Osteocyte (in vitro differentiated cells): ENCODE measurements at regions not wholly inside any gene's neighbourhood (a gene's known extent, or its start where the extent isn't known, plus 50 kb on each side); places are given as distances from the start of the nearest gene placed in this dataset.

ENCODE experiments used
- DNase-seq: peaks from one replicate; pipeline ENCODE4 v3.0.0; 2021; ENCODE audit warnings: mixed read lengths; ENCODE audit not compliant: unreplicated experiment; ENCODE audit errors: extremely low spot score
- H3K27ac Mint-ChIP-seq: one replicate; pipeline ENCODE4 v1.8.0; 2021; ENCODE audit warnings: mild to moderate bottlenecking, mixed read lengths; ENCODE audit not compliant: unreplicated experiment
- H3K27me3 Mint-ChIP-seq: one replicate; pipeline ENCODE4 v1.8.0; 2021; ENCODE audit warnings: mixed read lengths; ENCODE audit not compliant: unreplicated experiment
- H3K36me3 Mint-ChIP-seq: one replicate; pipeline ENCODE4 v1.8.0; 2021; ENCODE audit warnings: mixed read lengths; ENCODE audit not compliant: unreplicated experiment
- H3K4me1 Mint-ChIP-seq: one replicate; pipeline ENCODE4 v1.8.0; 2021; ENCODE audit warnings: mixed read lengths; ENCODE audit not compliant: unreplicated experiment
- H3K4me3 Mint-ChIP-seq: one replicate; pipeline ENCODE4 v1.8.0; 2021; ENCODE audit warnings: mild to moderate bottlenecking, moderate library complexity, mixed read lengths; ENCODE audit not compliant: unreplicated experiment
- H3K9me3 Mint-ChIP-seq: one replicate; pipeline ENCODE4 v1.8.0; 2021; ENCODE audit warnings: mixed read lengths; ENCODE audit not compliant: unreplicated experiment
- TF ChIP-seq, protein P1 (sequence below): fragments of 200-600 bp; sonication (generic); IDR thresholded peaks from 2 replicates; pipeline ENCODE4 v1.5.0; 2021; ENCODE audit warnings: antibody characterized with exemption, mild to moderate bottlenecking, moderate library complexity

DNA sequence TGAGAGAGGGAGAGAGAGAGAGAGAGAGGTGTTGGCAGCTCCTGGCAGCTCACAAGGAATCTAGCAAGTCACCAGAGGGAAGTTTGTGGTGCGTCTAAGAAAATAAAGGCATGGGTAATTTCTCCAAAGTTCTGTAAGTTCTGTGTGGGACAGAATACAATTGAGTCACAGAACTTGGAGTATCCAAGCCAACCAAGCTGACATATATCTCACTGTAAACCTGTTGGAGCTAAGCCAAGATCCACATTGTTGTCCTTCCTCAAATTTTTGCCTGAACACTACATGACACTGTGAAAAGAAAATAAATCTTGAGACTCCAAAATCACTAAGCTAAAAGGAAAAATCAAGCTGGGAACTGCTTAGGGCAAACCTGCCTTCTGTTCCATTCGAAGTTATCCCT, 436.7 kb downstream of the MEI4 start:
- Mint-ChIP-seq H3K36me3 (no peaks in the 10 kb centered on the region), H3K4me1 (peaks cover 8% of the 10 kb centered on the region), H3K9me3 (no peaks in the 10 kb centered on the region), H3K27ac (no peak overlapping the region), H3K27me3 (no peaks in the 10 kb centered on the region), H3K4me3 (no peak overlapping the region)
- no peak for DNase-seq
- TF ChIP-seq, protein P1, sequence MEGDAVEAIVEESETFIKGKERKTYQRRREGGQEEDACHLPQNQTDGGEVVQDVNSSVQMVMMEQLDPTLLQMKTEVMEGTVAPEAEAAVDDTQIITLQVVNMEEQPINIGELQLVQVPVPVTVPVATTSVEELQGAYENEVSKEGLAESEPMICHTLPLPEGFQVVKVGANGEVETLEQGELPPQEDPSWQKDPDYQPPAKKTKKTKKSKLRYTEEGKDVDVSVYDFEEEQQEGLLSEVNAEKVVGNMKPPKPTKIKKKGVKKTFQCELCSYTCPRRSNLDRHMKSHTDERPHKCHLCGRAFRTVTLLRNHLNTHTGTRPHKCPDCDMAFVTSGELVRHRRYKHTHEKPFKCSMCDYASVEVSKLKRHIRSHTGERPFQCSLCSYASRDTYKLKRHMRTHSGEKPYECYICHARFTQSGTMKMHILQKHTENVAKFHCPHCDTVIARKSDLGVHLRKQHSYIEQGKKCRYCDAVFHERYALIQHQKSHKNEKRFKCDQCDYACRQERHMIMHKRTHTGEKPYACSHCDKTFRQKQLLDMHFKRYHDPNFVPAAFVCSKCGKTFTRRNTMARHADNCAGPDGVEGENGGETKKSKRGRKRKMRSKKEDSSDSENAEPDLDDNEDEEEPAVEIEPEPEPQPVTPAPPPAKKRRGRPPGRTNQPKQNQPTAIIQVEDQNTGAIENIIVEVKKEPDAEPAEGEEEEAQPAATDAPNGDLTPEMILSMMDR, result no peak

DNA sequence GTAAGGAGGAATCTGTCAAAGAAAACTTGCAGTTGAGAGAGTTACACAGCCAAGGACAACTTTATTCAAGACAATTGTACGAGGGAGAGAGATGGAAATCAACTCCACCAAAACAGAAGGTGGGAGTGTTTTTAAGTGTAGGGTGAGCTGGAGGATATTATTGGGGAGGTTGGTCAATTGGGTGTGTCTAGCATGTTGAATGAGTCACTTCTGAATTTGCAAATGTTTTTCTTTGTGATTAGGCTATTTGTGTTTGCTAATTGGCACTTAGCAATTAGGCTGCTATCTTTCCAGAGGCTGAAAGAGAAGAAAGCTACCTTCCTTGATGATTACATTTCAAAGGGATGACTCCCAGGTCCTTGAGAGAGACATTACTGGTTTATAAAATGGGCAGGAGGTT, 441.1 kb downstream of the MEI4 start:
- DNase-seq, result no peak
- no peak overlapping the region for H3K4me3 Mint-ChIP-seq
- no peaks in the 10 kb centered on the region for H3K9me3 Mint-ChIP-seq
- TF ChIP-seq, protein P1, result no peak
- peaks cover 8% of the 10 kb centered on the region for H3K4me1 Mint-ChIP-seq
- no peaks in the 10 kb centered on the region for H3K36me3 Mint-ChIP-seq
- H3K27ac Mint-ChIP-seq, result no peak overlapping the region
- no peaks in the 10 kb centered on the region for H3K27me3 Mint-ChIP-seq

DNA sequence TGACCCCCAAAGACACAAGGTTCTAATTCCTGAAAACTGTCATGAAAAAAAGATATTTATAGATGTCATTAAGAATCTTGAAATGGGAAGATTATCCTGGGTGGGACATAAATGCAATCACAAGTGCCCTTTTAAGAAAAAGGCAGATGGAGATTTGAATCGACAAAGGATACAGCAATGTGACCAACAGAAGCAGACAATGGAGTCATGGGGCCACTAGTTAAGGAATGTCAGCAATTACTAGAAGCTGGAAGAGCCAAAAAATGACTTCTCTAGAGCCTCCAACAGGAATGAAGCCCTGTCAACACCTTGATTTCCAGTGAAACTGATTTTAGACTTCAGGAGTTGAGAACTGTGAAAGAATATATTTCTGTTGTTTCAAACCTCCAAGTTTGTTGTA, 448.5 kb downstream of the MEI4 start:
- TF ChIP-seq, protein P1, result no peak
- no peak overlapping the region for H3K27ac Mint-ChIP-seq
- no peak for DNase-seq
- no peaks in the 10 kb centered on the region for H3K27me3 Mint-ChIP-seq
- no peak overlapping the region for H3K4me3 Mint-ChIP-seq
- H3K9me3 Mint-ChIP-seq, result peaks cover 4% of the 10 kb centered on the region
- no peaks in the 10 kb centered on the region for H3K36me3 Mint-ChIP-seq
- no peaks in the 10 kb centered on the region for H3K4me1 Mint-ChIP-seq

DNA sequence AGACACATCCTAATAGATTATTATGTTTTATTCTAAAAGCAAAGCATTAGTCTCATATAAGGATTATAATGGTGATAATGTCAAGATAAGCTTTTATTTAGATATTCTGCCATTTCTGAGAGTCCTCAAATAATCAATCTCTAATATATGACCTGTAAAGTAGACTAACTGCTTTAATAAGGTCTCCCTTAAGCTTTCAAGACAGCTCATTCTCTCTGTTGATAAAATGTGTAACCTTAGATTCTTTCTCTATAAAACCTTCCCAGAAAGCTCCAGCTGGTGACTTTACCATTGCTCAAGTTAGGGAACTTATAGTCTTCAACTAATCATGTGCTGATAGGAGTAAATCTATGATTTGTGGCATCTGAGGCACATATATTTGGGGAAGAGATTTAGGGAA, 457.8 kb downstream of the MEI4 start:
- TF ChIP-seq, protein P1, result no peak
- Mint-ChIP-seq H3K4me3 (no peak overlapping the region), H3K9me3 (peaks cover 13% of the 10 kb centered on the region), H3K27me3 (no peaks in the 10 kb centered on the region), H3K36me3 (no peaks in the 10 kb centered on the region), H3K4me1 (no peaks in the 10 kb centered on the region), H3K27ac (no peak overlapping the region)
- no peak for DNase-seq

DNA sequence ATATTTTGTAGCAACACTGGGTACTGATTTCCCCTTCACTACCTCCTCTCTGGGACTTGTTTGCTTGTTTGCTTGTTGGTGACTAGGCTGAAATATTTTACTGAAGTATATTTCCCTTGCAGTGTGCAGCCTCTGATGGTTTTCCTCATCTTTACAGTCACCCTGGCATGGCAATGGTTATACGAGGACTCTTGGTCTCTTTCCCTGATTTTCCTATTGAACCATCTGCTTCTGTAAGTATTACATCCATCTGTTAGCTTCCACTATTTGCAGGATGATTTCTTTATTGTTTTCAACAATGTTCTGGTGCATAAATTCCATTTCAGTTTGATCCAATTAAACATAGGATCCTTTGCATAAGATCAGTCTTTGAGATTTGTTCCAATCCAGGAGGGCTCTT, 465.1 kb downstream of the MEI4 start:
- TF ChIP-seq, protein P1, result no peak
- H3K27ac Mint-ChIP-seq, result no peak overlapping the region
- no peak overlapping the region for H3K4me3 Mint-ChIP-seq
- DNase-seq, result no peak
- no peaks in the 10 kb centered on the region for H3K27me3 Mint-ChIP-seq
- peaks cover 21% of the 10 kb centered on the region for H3K9me3 Mint-ChIP-seq
- no peaks in the 10 kb centered on the region for H3K4me1 Mint-ChIP-seq
- no peaks in the 10 kb centered on the region for H3K36me3 Mint-ChIP-seq
